ENCODE measurements at regions not wholly inside any gene's neighbourhood (a gene's known extent, or its start where the extent isn't known, plus 50 kb on each side); places are given as distances from the start of the nearest gene placed in this dataset.

GRCh38 chr2:16178551-16179130 lies 238.3 kb downstream of the MYCN start:
- TF ChIP-seq CTCF (IDR thresholded peaks at IDR 0.05) (no peak), POLR2AphosphoS5 (IDR thresholded peaks at IDR 0.05) (no peak), EP300 (IDR thresholded peaks at IDR 0.05) (no peak)
